ENCODE measurements at regions not wholly inside any gene's neighbourhood (a gene's known extent, or its start where the extent isn't known, plus 50 kb on each side); places are given as distances from the start of the nearest gene placed in this dataset.

DNA sequence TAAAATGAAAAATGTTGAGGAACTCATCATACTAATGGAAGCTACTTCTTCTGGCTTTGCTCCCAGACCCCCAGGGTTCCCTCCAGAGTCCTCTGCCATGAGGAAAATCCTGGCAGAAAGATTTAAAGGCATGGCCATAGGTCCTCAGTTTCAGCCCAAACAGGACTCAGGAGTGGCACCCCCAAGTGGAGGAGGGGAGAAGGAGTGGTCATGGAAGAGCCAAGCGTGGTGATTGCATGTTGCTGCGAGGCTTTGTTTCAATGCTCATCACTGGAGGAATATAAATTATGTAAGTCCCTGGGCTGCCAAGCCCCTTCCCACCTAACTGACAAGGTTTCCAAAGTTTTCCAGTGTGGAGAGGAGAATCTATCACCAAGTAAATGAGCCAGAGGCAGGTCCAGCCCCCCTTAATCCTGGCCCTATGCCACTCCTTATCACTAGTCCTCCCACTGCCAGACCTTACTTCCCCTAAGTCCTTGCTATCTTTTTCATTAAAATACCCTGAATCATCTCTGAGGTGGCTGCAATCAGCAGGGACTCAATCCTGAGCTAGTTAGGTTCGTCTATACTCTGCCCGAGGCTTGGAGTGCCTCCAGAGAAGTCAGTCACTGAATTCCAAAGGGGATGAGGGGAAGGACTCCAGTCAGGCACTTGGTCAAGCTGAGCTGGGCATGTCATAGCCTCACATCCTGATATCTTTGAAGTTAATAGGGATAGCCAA is 70.7 kb upstream of the TAF1L start:
- Mint-ChIP-seq H3K27me3 (ENCODE audit: low read depth, poor library complexity) (peaks cover 10% of the 10 kb centered on the region), H3K4me1 (no peaks in the 10 kb centered on the region), H3K4me3 (no peak overlapping the region), H3K9me3 (peaks cover 22% of the 10 kb centered on the region), H3K36me3 (ENCODE audit: low read depth) (no peaks in the 10 kb centered on the region), H3K27ac (no peak overlapping the region)
- DNase-seq = no peak
- TF ChIP-seq, protein P1, sequence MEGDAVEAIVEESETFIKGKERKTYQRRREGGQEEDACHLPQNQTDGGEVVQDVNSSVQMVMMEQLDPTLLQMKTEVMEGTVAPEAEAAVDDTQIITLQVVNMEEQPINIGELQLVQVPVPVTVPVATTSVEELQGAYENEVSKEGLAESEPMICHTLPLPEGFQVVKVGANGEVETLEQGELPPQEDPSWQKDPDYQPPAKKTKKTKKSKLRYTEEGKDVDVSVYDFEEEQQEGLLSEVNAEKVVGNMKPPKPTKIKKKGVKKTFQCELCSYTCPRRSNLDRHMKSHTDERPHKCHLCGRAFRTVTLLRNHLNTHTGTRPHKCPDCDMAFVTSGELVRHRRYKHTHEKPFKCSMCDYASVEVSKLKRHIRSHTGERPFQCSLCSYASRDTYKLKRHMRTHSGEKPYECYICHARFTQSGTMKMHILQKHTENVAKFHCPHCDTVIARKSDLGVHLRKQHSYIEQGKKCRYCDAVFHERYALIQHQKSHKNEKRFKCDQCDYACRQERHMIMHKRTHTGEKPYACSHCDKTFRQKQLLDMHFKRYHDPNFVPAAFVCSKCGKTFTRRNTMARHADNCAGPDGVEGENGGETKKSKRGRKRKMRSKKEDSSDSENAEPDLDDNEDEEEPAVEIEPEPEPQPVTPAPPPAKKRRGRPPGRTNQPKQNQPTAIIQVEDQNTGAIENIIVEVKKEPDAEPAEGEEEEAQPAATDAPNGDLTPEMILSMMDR (IDR thresholded peaks at IDR 0.05) = no peak

DNA sequence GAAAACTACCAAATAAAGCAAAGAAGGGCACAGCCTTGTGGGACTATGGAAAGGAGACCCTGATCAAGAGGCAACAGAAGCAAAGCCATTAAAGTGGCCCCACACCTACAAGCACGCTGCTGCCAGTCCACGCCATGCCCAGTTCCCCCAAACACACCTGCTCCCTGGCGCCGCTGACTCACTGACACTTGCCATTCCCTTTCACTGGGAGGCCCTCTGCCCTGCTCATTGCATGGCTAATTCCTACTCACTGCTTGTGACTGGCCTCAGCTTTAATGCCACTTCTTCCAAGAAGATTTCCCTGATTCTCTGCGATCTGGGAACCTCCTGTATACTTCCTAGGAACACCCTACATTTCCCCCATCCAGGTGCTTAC is 71.2 kb upstream of the TAF1L start:
- Mint-ChIP-seq H3K27ac (no peak overlapping the region), H3K27me3 (ENCODE audit: low read depth, poor library complexity) (peaks cover 10% of the 10 kb centered on the region), H3K9me3 (peaks cover 22% of the 10 kb centered on the region), H3K4me3 (no peak overlapping the region), H3K4me1 (no peaks in the 10 kb centered on the region), H3K36me3 (ENCODE audit: low read depth) (no peaks in the 10 kb centered on the region)
- DNase-seq = no peak
- TF ChIP-seq, protein P1 (IDR thresholded peaks at IDR 0.05) = no peak

DNA sequence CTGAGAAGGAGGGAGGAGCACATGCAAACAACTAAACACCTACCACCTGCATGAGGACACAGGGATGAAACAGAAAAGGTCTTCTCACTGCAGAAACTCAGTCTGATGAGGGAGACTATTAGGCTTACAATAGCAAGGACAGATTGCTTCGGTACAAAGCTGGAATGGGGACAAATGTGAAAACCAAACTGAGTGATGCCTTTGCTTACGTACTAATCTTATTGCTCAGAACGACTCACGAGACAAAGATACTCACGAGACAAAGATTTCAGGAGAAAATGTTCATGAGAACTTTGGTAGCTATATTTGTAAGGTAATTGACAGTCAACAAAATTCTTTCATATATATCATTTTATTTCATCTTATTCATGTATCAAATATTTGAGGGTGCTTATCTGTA is 71.9 kb upstream of the TAF1L start:
- Mint-ChIP-seq H3K9me3 (peaks cover 22% of the 10 kb centered on the region), H3K36me3 (ENCODE audit: low read depth) (no peaks in the 10 kb centered on the region), H3K4me1 (no peaks in the 10 kb centered on the region), H3K27ac (no peak overlapping the region), H3K4me3 (no peak overlapping the region), H3K27me3 (ENCODE audit: low read depth, poor library complexity) (peaks cover 10% of the 10 kb centered on the region)
- DNase-seq = no peak
- TF ChIP-seq, protein P1 (IDR thresholded peaks at IDR 0.05) = no peak

GRCh38 chr9:32708480-32709150 is 73.1 kb upstream of the TAF1L start:
- Mint-ChIP-seq H3K27me3 (ENCODE audit: low read depth, poor library complexity) (peaks cover 9% of the 10 kb centered on the region), H3K27ac (no peak overlapping the region), H3K4me1 (no peaks in the 10 kb centered on the region), H3K4me3 (no peak overlapping the region), H3K36me3 (ENCODE audit: low read depth) (no peaks in the 10 kb centered on the region), H3K9me3 (peaks cover 22% of the 10 kb centered on the region)
- TF ChIP-seq, protein P1 (IDR thresholded peaks at IDR 0.05) = no peak
- no peak for DNase-seq

DNA sequence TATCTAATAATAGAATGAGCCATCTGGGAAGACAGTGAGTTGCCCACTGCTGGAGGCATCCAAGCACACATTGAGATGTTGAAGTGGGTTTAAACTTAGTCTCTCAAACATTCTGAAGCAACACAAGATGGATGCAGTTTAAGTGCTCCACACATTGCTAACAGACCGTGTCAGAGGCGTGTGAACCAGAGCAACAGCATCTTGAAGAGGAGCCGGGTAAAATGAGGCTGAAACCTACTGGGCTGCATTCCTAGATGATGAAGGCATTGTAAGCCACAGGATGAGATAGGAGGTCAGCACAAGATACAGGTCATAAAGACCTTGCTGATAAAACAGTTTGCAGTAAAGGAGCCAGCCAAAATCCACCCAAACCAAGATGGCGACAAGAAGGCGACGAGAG is 73.5 kb upstream of the TMEM215 start:
- H3K36me3 Mint-ChIP-seq (ENCODE audit: low read depth) = no peaks in the 10 kb centered on the region
- TF ChIP-seq, protein P1 (IDR thresholded peaks at IDR 0.05) = no peak
- H3K27ac Mint-ChIP-seq = no peak overlapping the region
- H3K4me1 Mint-ChIP-seq = no peaks in the 10 kb centered on the region
- DNase-seq = no peak
- no peaks in the 10 kb centered on the region for H3K27me3 Mint-ChIP-seq (ENCODE audit: low read depth, poor library complexity)
- H3K4me3 Mint-ChIP-seq = no peak overlapping the region
- H3K9me3 Mint-ChIP-seq = peaks cover 22% of the 10 kb centered on the region

- H3K9me3 Mint-ChIP-seq = peaks cover 8% of the 10 kb centered on the region
- no peaks in the 10 kb centered on the region for H3K36me3 Mint-ChIP-seq (ENCODE audit: low read depth)
- peaks cover 5% of the 10 kb centered on the region for H3K27me3 Mint-ChIP-seq (ENCODE audit: low read depth, poor library complexity)
- H3K4me1 Mint-ChIP-seq = no peaks in the 10 kb centered on the region
- TF ChIP-seq, protein P1 (IDR thresholded peaks at IDR 0.05) = no peak
- no peak overlapping the region for H3K4me3 Mint-ChIP-seq
- no peak overlapping the region for H3K27ac Mint-ChIP-seq
- no peak for DNase-seq
These were observed 66.9 kb upstream of the TMEM215 start for GRCh38 chr9:32716425-32716824.

Measured in nephron progenitor cell (in vitro differentiated cells).